Ovary (tissue), 3 donors: ENCODE measurements at regions not wholly inside any gene's neighbourhood (a gene's known extent, or its start where the extent isn't known, plus 50 kb on each side); places are given as distances from the start of the nearest gene placed in this dataset.

Experiments used
- CTCF ChIP-seq, 3 donors: fragments of 450-650 bp in 2 of 3; fragments of 200-600 bp in 1 of 3; IDR thresholded peaks; one replicate each; pipeline versions ENCODE4 v1.5.1 to v1.8.0; 2016 to 2022; ENCODE audit warnings: antibody characterized with exemption in 3 of 3, mild to moderate bottlenecking in 1 of 3
- EP300 ChIP-seq: sonication (generic); formaldehyde crosslinking; IDR thresholded peaks from one replicate; pipeline ENCODE4 v1.6.1; 2017; ENCODE audit warnings: antibody characterized with exemption
- POLR2A ChIP-seq: fragments of 450-650 bp; IDR thresholded peaks from one replicate; pipeline ENCODE4 v1.6.1; 2017; ENCODE audit warnings: antibody characterized with exemption, mild to moderate bottlenecking, moderate library complexity
- donor health status: DM: no; HTN: no; CAD: no.

DNA sequence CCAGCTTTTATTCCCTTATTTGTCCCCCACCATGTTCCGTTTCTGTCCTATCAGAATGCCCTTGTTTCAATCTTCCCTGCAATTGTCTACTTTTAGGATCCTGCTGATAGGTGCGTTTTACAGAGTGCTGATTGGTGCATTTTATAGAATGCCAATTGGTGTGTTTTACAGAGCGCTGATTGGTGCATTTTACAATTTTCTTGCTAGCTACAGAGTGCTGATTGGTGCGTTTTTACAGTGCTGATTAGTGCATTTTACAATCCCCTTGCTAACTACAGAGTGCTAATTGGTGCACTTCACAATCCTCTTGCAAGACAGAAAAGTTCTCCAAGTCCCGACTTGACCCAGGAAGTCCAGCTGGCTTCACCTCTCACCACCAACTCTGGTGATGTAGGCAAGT is 161.6 kb upstream of the CDYL start:
- TF ChIP-seq CTCF (IDR thresholded peaks at IDR 0.05) (no peak), POLR2A (no peak), EP300 (no peak)
